HEK293 (cell line): ENCODE measurements at regions not wholly inside any gene's neighbourhood (a gene's known extent, or its start where the extent isn't known, plus 50 kb on each side); places are given as distances from the start of the nearest gene placed in this dataset.

Experiments used
- CTCF ChIA-PET: fragments of 350-600 bp; formaldehyde crosslinking; extraction: SDS; loops from one replicate; lab custom pipeline; 2021; ENCODE audit warnings: antibody characterized with exemption; lab: Yijun Ruan, JAX
- POLR2A ChIA-PET: fragments of 300-600 bp; formaldehyde crosslinking; extraction: SDS; loops from one replicate; lab custom pipeline; 2020; ENCODE audit warnings: antibody characterized with exemption, inconsistent platforms; lab: Yijun Ruan, JAX
- H3K27ac ChIP-seq: fragments of 200-500 bp; sonication (Bioruptor generic); 2 replicates; pipeline ENCODE4 v1.5.1; 2014; ENCODE audit warnings: low read depth, low read length, control low read depth, inconsistent platforms; ENCODE audit errors: extremely low read depth
- H3K36me3 ChIP-seq, 2 experiments: fragments of 200-500 bp in 1 of 2; sonication (Bioruptor generic) in 1 of 2; 1 replicate in 1 of 2; 2 replicates in 1 of 2; pipeline ENCODE4 v1.5.1; 2014 to 2017; ENCODE audit warnings: inconsistent platforms in 2 of 2, low read length in 2 of 2; ENCODE audit not compliant: control insufficient read depth in 2 of 2, insufficient read depth in 1 of 2
- H3K4me1 ChIP-seq: fragments of 200-500 bp; sonication (Bioruptor generic); 2 replicates; pipeline ENCODE4 v1.5.1; 2014; ENCODE audit warnings: mild to moderate bottlenecking, low read length, inconsistent platforms; ENCODE audit not compliant: control insufficient read depth, insufficient read depth
- H3K4me3 ChIP-seq: 2 replicates; pipeline ENCODE4 v1.5.1; 2011; ENCODE audit warnings: low read depth, mild to moderate bottlenecking, control low read depth, low read length, moderate library complexity
- H3K9me3 ChIP-seq: fragments of 200-500 bp; sonication (Bioruptor generic); 2 replicates; pipeline ENCODE4 v1.5.1; 2014; ENCODE audit warnings: low read depth, low read length, inconsistent platforms; ENCODE audit not compliant: control insufficient read depth, insufficient read depth
- KLF9 ChIP-seq: fragments of 450-650 bp; formaldehyde crosslinking; IDR thresholded peaks from 2 replicates; pipeline ENCODE4 v1.5.1; 2016; ENCODE audit warnings: missing biosample characterization, missing genetic modification characterization, low read depth
- PRDM1 ChIP-seq: fragments of 450-650 bp; formaldehyde crosslinking; IDR thresholded peaks from 2 replicates; pipeline ENCODE4; 2016; ENCODE audit warnings: missing biosample characterization, missing genetic modification characterization
- ZNF132 ChIP-seq: fragments of 450-650 bp; formaldehyde crosslinking; IDR thresholded peaks from 2 replicates; pipeline ENCODE4 v1.5.1; 2017; ENCODE audit warnings: missing biosample characterization, missing genetic modification characterization, borderline replicate concordance
- ZNF175 ChIP-seq: fragments of 450-650 bp; formaldehyde crosslinking; IDR thresholded peaks from 2 replicates; pipeline ENCODE4 v1.5.1; 2016; ENCODE audit warnings: missing biosample characterization, missing genetic modification characterization
- ZNF2 ChIP-seq: fragments of 450-650 bp; formaldehyde crosslinking; IDR thresholded peaks from 2 replicates; pipeline ENCODE4 v1.5.1; 2016; ENCODE audit warnings: missing biosample characterization, missing genetic modification characterization
- ZNF529 ChIP-seq: fragments of 450-650 bp; formaldehyde crosslinking; IDR thresholded peaks from 2 replicates; pipeline ENCODE4 v1.5.1; 2017; ENCODE audit warnings: missing genetic modification characterization, missing biosample characterization; ENCODE audit not compliant: insufficient replicate concordance
- ZNF549 ChIP-seq: fragments of 450-650 bp; IDR thresholded peaks from 2 replicates; pipeline ENCODE4 v1.5.1; 2018; ENCODE audit warnings: missing biosample characterization, missing genetic modification characterization, mild to moderate bottlenecking, inconsistent platforms, moderate library complexity
- ZNF629 ChIP-seq: fragments of 450-650 bp; formaldehyde crosslinking; IDR thresholded peaks from 2 replicates; pipeline ENCODE4 v1.5.1; 2017; ENCODE audit warnings: missing biosample characterization, missing genetic modification characterization
- ZNF777 ChIP-seq: fragments of 450-650 bp; formaldehyde crosslinking; IDR thresholded peaks from 2 replicates; pipeline ENCODE4 v1.5.1; 2017; ENCODE audit warnings: missing biosample characterization, missing genetic modification characterization, borderline replicate concordance
- ZNF830 ChIP-seq: fragments of 450-650 bp; IDR thresholded peaks from 2 replicates; pipeline ENCODE4 v1.5.0; 2018; ENCODE audit warnings: missing biosample characterization, missing genetic modification characterization, low read depth, mild to moderate bottlenecking, moderate library complexity
- ZSCAN16 ChIP-seq: fragments of 450-650 bp; formaldehyde crosslinking; IDR thresholded peaks from 2 replicates; pipeline ENCODE4 v1.5.1; 2016; ENCODE audit warnings: missing biosample characterization, missing genetic modification characterization
- TF ChIP-seq, protein P1 (sequence below): fragments of 450-650 bp; formaldehyde crosslinking; IDR thresholded peaks from 2 replicates; pipeline ENCODE4 v1.5.1; 2016; ENCODE audit warnings: missing biosample characterization, missing genetic modification characterization
- TF ChIP-seq, protein P2 (sequence below): fragments of 450-650 bp; formaldehyde crosslinking; conservative IDR thresholded peaks from 2 replicates; pipeline ENCODE4 v1.5.1; 2016; ENCODE audit warnings: low read depth, missing biosample characterization, missing genetic modification characterization
- TF ChIP-seq, protein P3 (sequence below): fragments of 450-650 bp; formaldehyde crosslinking; IDR thresholded peaks from 2 replicates; pipeline ENCODE4 v1.5.1; 2016; ENCODE audit warnings: missing biosample characterization, missing genetic modification characterization
- TF ChIP-seq, protein P4 (sequence below): fragments of 450-650 bp; formaldehyde crosslinking; IDR thresholded peaks from 2 replicates; pipeline ENCODE4 v1.5.1; 2016; ENCODE audit warnings: missing biosample characterization, missing genetic modification characterization
- TF ChIP-seq, protein P5 (sequence below): fragments of 450-650 bp; formaldehyde crosslinking; IDR thresholded peaks from 2 replicates; pipeline ENCODE4 v1.5.1; 2016; ENCODE audit warnings: missing biosample characterization, missing genetic modification characterization
- TF ChIP-seq, protein P6 (sequence below): fragments of 450-650 bp; formaldehyde crosslinking; conservative IDR thresholded peaks from 2 replicates; pipeline ENCODE4 v1.5.1; 2016; ENCODE audit warnings: low read depth, missing biosample characterization, missing genetic modification characterization
- TF ChIP-seq, protein P7 (sequence below): fragments of 450-650 bp; formaldehyde crosslinking; IDR thresholded peaks from 2 replicates; pipeline ENCODE4 v1.5.1; 2016; ENCODE audit warnings: missing biosample characterization, missing genetic modification characterization
- TF ChIP-seq, protein P8 (sequence below): fragments of 450-650 bp; IDR thresholded peaks from 2 replicates; pipeline ENCODE4 v1.5.1; 2018; ENCODE audit warnings: missing biosample characterization, missing genetic modification characterization

DNA sequence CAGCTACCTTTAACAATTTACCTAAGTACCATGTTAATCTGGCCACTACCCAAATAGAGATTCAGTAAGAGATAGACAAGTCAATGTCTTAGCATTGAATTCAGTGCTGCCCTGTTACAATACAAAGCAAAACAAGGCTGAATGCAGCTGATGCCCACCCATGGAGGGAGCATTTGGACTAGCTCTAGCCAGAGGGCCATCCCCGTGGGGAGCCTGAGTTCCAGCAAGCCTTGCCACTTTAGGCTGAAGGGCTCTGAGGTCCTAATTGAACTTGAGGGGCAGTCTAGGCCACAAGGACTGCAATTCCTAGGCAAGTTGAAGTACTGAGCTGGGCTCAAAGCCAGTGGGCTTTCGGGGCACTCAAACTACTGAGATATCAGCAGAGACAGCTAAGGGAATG lies 265.9 kb downstream of the EFHB start:
- TF ChIP-seq, protein P1, sequence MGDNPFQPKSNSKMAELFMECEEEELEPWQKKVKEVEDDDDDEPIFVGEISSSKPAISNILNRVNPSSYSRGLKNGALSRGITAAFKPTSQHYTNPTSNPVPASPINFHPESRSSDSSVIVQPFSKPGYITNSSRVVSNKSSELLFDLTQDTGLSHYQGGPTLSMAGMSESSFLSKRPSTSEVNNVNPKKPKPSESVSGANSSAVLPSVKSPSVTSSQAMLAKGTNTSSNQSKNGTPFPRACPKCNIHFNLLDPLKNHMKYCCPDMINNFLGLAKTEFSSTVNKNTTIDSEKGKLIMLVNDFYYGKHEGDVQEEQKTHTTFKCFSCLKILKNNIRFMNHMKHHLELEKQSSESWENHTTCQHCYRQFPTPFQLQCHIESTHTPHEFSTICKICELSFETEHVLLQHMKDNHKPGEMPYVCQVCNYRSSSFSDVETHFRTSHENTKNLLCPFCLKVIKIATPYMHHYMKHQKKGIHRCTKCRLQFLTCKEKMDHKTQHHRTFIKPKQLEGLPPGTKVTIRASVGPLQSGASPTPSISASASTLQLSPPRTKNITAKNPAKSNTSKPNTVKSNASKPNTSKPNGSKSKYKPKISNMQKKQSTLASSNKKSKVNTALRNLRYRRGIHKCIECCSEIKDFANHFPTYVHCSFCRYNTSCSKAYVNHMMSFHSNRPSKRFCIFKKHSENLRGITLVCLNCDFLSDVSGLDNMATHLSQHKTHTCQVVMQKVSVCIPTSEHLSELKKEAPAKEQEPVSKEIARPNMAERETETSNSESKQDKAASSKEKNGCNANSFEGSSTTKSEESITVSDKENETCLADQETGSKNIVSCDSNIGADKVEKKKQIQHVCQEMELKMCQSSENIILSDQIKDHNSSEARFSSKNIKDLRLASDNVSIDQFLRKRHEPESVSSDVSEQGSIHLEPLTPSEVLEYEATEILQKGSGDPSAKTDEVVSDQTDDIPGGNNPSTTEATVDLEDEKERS (tag by site-specific recombination), result no peak
- TF ChIP-seq, protein P2, sequence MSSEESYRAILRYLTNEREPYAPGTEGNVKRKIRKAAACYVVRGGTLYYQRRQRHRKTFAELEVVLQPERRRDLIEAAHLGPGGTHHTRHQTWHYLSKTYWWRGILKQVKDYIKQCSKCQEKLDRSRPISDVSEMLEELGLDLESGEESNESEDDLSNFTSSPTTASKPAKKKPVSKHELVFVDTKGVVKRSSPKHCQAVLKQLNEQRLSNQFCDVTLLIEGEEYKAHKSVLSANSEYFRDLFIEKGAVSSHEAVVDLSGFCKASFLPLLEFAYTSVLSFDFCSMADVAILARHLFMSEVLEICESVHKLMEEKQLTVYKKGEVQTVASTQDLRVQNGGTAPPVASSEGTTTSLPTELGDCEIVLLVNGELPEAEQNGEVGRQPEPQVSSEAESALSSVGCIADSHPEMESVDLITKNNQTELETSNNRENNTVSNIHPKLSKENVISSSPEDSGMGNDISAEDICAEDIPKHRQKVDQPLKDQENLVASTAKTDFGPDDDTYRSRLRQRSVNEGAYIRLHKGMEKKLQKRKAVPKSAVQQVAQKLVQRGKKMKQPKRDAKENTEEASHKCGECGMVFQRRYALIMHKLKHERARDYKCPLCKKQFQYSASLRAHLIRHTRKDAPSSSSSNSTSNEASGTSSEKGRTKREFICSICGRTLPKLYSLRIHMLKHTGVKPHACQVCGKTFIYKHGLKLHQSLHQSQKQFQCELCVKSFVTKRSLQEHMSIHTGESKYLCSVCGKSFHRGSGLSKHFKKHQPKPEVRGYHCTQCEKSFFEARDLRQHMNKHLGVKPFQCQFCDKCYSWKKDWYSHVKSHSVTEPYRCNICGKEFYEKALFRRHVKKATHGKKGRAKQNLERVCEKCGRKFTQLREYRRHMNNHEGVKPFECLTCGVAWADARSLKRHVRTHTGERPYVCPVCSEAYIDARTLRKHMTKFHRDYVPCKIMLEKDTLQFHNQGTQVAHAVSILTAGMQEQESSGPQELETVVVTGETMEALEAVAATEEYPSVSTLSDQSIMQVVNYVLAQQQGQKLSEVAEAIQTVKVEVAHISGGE (tag by site-specific recombination), result no peak
- TF ChIP-seq ZNF2 (tag by site-specific recombination) (no peak), ZNF132 (tag by site-specific recombination) (no peak), ZSCAN16 (no peak), ZNF777 (tag by site-specific recombination) (no peak), ZNF549 (tag by site-specific recombination) (no peak), ZNF830 (tag by site-specific recombination) (no peak), PRDM1 (no peak), ZNF529 (tag by site-specific recombination) (no peak), ZNF629 (tag by site-specific recombination) (no peak), KLF9 (tag by site-specific recombination) (no peak), ZNF175 (tag by site-specific recombination) (no peak)
- TF ChIP-seq, protein P3, sequence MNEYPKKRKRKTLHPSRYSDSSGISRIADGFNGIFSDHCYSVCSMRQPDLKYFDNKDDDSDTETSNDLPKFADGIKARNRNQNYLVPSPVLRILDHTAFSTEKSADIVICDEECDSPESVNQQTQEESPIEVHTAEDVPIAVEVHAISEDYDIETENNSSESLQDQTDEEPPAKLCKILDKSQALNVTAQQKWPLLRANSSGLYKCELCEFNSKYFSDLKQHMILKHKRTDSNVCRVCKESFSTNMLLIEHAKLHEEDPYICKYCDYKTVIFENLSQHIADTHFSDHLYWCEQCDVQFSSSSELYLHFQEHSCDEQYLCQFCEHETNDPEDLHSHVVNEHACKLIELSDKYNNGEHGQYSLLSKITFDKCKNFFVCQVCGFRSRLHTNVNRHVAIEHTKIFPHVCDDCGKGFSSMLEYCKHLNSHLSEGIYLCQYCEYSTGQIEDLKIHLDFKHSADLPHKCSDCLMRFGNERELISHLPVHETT (tag by site-specific recombination), result no peak
- TF ChIP-seq, protein P4, sequence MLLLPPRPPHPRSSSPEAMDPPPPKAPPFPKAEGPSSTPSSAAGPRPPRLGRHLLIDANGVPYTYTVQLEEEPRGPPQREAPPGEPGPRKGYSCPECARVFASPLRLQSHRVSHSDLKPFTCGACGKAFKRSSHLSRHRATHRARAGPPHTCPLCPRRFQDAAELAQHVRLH (tag by site-specific recombination), result no peak
- TF ChIP-seq, protein P5, sequence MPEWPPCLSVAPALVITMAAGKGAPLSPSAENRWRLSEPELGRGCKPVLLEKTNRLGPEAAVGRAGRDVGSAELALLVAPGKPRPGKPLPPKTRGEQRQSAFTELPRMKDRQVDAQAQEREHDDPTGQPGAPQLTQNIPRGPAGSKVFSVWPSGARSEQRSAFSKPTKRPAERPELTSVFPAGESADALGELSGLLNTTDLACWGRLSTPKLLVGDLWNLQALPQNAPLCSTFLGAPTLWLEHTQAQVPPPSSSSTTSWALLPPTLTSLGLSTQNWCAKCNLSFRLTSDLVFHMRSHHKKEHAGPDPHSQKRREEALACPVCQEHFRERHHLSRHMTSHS (tag by site-specific recombination), result no peak
- TF ChIP-seq, protein P6, sequence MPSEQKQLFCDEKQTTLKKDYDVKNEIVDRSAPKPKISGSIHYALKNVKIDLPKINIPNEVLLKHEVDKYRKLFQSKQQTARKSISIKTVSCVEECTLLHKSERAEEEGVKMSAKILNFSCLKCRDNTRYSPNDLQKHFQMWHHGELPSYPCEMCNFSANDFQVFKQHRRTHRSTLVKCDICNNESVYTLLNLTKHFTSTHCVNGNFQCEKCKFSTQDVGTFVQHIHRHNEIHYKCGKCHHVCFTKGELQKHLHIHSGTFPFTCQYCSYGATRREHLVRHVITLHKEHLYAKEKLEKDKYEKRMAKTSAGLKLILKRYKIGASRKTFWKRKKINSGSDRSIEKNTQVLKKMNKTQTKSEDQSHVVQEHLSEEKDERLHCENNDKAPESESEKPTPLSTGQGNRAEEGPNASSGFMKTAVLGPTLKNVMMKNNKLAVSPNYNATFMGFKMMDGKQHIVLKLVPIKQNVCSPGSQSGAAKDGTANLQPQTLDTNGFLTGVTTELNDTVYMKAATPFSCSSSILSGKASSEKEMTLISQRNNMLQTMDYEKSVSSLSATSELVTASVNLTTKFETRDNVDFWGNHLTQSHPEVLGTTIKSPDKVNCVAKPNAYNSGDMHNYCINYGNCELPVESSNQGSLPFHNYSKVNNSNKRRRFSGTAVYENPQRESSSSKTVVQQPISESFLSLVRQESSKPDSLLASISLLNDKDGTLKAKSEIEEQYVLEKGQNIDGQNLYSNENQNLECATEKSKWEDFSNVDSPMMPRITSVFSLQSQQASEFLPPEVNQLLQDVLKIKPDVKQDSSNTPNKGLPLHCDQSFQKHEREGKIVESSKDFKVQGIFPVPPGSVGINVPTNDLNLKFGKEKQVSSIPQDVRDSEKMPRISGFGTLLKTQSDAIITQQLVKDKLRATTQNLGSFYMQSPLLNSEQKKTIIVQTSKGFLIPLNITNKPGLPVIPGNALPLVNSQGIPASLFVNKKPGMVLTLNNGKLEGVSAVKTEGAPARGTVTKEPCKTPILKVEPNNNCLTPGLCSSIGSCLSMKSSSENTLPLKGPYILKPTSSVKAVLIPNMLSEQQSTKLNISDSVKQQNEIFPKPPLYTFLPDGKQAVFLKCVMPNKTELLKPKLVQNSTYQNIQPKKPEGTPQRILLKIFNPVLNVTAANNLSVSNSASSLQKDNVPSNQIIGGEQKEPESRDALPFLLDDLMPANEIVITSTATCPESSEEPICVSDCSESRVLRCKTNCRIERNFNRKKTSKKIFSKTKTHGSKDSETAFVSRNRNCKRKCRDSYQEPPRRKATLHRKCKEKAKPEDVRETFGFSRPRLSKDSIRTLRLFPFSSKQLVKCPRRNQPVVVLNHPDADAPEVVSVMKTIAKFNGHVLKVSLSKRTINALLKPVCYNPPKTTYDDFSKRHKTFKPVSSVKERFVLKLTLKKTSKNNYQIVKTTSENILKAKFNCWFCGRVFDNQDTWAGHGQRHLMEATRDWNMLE (tag by site-specific recombination), result no peak
- TF ChIP-seq, protein P7, sequence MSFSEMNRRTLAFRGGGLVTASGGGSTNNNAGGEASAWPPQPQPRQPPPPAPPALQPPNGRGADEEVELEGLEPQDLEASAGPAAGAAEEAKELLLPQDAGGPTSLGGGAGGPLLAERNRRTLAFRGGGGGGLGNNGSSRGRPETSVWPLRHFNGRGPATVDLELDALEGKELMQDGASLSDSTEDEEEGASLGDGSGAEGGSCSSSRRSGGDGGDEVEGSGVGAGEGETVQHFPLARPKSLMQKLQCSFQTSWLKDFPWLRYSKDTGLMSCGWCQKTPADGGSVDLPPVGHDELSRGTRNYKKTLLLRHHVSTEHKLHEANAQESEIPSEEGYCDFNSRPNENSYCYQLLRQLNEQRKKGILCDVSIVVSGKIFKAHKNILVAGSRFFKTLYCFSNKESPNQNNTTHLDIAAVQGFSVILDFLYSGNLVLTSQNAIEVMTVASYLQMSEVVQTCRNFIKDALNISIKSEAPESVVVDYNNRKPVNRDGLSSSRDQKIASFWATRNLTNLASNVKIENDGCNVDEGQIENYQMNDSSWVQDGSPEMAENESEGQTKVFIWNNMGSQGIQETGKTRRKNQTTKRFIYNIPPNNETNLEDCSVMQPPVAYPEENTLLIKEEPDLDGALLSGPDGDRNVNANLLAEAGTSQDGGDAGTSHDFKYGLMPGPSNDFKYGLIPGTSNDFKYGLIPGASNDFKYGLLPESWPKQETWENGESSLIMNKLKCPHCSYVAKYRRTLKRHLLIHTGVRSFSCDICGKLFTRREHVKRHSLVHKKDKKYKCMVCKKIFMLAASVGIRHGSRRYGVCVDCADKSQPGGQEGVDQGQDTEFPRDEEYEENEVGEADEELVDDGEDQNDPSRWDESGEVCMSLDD (tag by site-specific recombination), result no peak
- TF ChIP-seq, protein P8, sequence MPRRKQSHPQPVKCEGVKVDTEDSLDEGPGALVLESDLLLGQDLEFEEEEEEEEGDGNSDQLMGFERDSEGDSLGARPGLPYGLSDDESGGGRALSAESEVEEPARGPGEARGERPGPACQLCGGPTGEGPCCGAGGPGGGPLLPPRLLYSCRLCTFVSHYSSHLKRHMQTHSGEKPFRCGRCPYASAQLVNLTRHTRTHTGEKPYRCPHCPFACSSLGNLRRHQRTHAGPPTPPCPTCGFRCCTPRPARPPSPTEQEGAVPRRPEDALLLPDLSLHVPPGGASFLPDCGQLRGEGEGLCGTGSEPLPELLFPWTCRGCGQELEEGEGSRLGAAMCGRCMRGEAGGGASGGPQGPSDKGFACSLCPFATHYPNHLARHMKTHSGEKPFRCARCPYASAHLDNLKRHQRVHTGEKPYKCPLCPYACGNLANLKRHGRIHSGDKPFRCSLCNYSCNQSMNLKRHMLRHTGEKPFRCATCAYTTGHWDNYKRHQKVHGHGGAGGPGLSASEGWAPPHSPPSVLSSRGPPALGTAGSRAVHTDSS (tag by site-specific recombination), result no peak
- H3K9me3 ChIP-seq, result no peaks in the 10 kb centered on the region
- CTCF ChIA-PET, result no interaction called here

More for the DNA sequence above, 265.9 kb downstream of the EFHB start:
- POLR2A ChIA-PET, result no interaction called here
- Histone ChIP-seq H3K36me3 (no peaks in the 10 kb centered on the region), H3K4me3 (no peak overlapping the region), H3K27ac (no peak overlapping the region), H3K4me1 (no peaks in the 10 kb centered on the region)
